ENCODE measurements at regions not wholly inside any gene's neighbourhood (a gene's known extent, or its start where the extent isn't known, plus 50 kb on each side); places are given as distances from the start of the nearest gene placed in this dataset.

DNA sequence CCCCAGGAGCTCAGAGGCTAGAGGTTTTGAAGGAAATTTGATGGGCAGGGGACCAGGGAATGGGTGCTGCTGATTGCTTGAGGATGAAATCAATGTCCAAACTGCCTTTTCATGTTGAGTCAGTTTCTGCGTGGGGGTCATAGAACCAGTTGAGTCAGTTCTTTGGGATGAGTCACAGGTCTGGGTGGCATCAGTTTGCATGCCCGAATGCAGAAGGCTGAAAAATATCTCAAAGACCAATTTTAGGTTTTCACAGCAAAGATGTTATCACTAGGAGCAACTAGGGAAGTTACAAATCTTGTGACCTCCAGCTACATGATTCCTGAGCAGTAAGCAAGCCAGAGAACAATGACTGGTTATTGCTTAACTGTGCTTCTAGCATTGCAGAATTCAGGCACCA is 1135.1 kb upstream of the CRIM1 start:
- Histone ChIP-seq H3K4me1 (ENCODE audit: control insufficient read depth in 1 of 2, insufficient read depth in 2 of 2, low read length in 2 of 2) (no peaks in the 10 kb centered on the region), H3K9me3 (replicated peaks in 1 of 2; ENCODE audit: control insufficient read depth in 1 of 2, insufficient read depth in 1 of 2, low read length in 2 of 2) (peaks cover 4 to 7% of the 10 kb centered on the region in 2 donors), H3K4me2 (replicated peaks; ENCODE audit: extremely low read depth, low read length, poor library complexity, severe bottlenecking) (no peak overlapping the region), H3K27ac (ENCODE audit: low read depth in 1 of 2, low read length in 2 of 2) (no peak overlapping the region), H4K20me1 (ENCODE audit: insufficient read depth, low read length) (no peaks in the 10 kb centered on the region), H3K27me3 (ENCODE audit: control insufficient read depth in 2 of 2, insufficient read depth in 2 of 2, low read length in 2 of 2) (no peaks in the 10 kb centered on the region), H3K79me2 (ENCODE audit: insufficient read depth, low read length) (no peaks in the 10 kb centered on the region), H3K4me3 (replicated peaks in 1 of 3; ENCODE audit: low read depth in 2 of 3, low read length in 3 of 3) (no peak overlapping the region), H3K9ac (ENCODE audit: insufficient read depth, low read length, poor library complexity, severe bottlenecking) (no peak overlapping the region), H2AFZ (ENCODE audit: insufficient read depth, low read depth, low read length, poor library complexity, severe bottlenecking) (no peak overlapping the region), H3K36me3 (replicated peaks in 1 of 2; ENCODE audit: control insufficient read depth in 1 of 2, insufficient read depth in 2 of 2, low read length in 2 of 2) (no peaks in the 10 kb centered on the region)
- intact Hi-C loops (cut with micrococcal nuclease) = no loop called here
- Mint-ChIP-seq H3K36me3 (no peaks in the 10 kb centered on the region), H3K27me3 (ENCODE audit: low read depth in 3 of 3) (no peaks in the 10 kb centered on the region), H3K4me3 (no peak overlapping the region), H3K4me1 (no peaks in the 10 kb centered on the region), H3K9me3 (peaks cover 2 to 11% (median 4%) of the 10 kb centered on the region in 7 donors), H3K27ac (no peak overlapping the region)
- no peak for DNase-seq
- TF ChIP-seq, protein P1, sequence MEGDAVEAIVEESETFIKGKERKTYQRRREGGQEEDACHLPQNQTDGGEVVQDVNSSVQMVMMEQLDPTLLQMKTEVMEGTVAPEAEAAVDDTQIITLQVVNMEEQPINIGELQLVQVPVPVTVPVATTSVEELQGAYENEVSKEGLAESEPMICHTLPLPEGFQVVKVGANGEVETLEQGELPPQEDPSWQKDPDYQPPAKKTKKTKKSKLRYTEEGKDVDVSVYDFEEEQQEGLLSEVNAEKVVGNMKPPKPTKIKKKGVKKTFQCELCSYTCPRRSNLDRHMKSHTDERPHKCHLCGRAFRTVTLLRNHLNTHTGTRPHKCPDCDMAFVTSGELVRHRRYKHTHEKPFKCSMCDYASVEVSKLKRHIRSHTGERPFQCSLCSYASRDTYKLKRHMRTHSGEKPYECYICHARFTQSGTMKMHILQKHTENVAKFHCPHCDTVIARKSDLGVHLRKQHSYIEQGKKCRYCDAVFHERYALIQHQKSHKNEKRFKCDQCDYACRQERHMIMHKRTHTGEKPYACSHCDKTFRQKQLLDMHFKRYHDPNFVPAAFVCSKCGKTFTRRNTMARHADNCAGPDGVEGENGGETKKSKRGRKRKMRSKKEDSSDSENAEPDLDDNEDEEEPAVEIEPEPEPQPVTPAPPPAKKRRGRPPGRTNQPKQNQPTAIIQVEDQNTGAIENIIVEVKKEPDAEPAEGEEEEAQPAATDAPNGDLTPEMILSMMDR (IDR thresholded peaks at IDR 0.05) = no peak
- WGBS (ENCODE audit: insufficient coverage) = 77% methylated on average over 2 of the region's 2 CpGs

DNA sequence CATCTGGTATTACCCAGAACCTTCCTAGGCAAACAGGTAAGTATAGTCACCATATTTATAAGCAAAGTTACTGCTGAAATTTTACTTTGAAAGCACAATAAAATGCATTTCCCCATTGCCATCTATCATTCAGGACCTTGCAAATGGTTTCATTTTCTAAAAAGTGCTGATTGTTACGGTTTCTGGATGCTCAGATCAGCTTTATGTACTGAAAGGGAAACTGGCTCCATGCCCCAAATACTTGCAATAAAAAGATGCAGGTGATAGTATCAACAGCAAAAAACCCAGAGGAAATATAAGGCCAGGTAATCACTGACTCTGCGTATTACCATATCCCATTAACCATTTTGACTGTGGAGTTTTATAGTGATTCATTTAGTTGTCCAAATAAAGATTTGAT is 1150.7 kb upstream of the CRIM1 start:
- Histone ChIP-seq H3K4me1 (ENCODE audit: control insufficient read depth in 1 of 2, insufficient read depth in 2 of 2, low read length in 2 of 2) (no peaks in the 10 kb centered on the region), H3K9me3 (replicated peaks in 1 of 2; ENCODE audit: control insufficient read depth in 1 of 2, insufficient read depth in 1 of 2, low read length in 2 of 2) (peaks cover 0 to 3% of the 10 kb centered on the region in 2 donors), H3K79me2 (ENCODE audit: insufficient read depth, low read length) (no peaks in the 10 kb centered on the region), H3K36me3 (replicated peaks in 1 of 2; ENCODE audit: control insufficient read depth in 1 of 2, insufficient read depth in 2 of 2, low read length in 2 of 2) (no peaks in the 10 kb centered on the region), H3K9ac (ENCODE audit: insufficient read depth, low read length, poor library complexity, severe bottlenecking) (no peak overlapping the region), H3K27me3 (ENCODE audit: control insufficient read depth in 2 of 2, insufficient read depth in 2 of 2, low read length in 2 of 2) (no peaks in the 10 kb centered on the region), H3K4me2 (replicated peaks; ENCODE audit: extremely low read depth, low read length, poor library complexity, severe bottlenecking) (no peak overlapping the region), H4K20me1 (ENCODE audit: insufficient read depth, low read length) (no peaks in the 10 kb centered on the region), H2AFZ (ENCODE audit: insufficient read depth, low read depth, low read length, poor library complexity, severe bottlenecking) (no peak overlapping the region), H3K27ac (ENCODE audit: low read depth in 1 of 2, low read length in 2 of 2) (no peak overlapping the region), H3K4me3 (replicated peaks in 1 of 3; ENCODE audit: low read depth in 2 of 3, low read length in 3 of 3) (no peak overlapping the region)
- Mint-ChIP-seq H3K4me1 (no peaks in the 10 kb centered on the region), H3K36me3 (no peaks in the 10 kb centered on the region), H3K9me3 (peaks cover 0 to 5% (median 4%) of the 10 kb centered on the region in 7 donors), H3K4me3 (no peak overlapping the region), H3K27ac (no peak overlapping the region), H3K27me3 (ENCODE audit: low read depth in 3 of 3) (peaks cover 0 to 1% (median 0%) of the 10 kb centered on the region in 3 donors)
- TF ChIP-seq, protein P1 (IDR thresholded peaks at IDR 0.05) = no peak
- intact Hi-C loops (cut with micrococcal nuclease) = no loop called here
- DNase-seq = no peak
- 40% methylated on average over 1 of the region's 2 CpGs for WGBS (ENCODE audit: insufficient coverage)

Data from CD14-positive monocyte (primary cell).